Mesenchymal stem cell (in vitro differentiated cells and primary cell): ENCODE measurements at regions not wholly inside any gene's neighbourhood (a gene's known extent, or its start where the extent isn't known, plus 50 kb on each side); places are given as distances from the start of the nearest gene placed in this dataset.
A peak's percentile ranks its signal among the peaks of the same experiment; 100 is the strongest.

Experiments
- DNase-seq: peaks from one replicate; pipeline ENCODE4 v3.0.0-alpha.2; 2013
- H2AFZ ChIP-seq: one replicate; pipeline ENCODE4 v1.6.1; 2013; ENCODE audit warnings: low read depth, mild to moderate bottlenecking, control low read depth, inconsistent platforms, low read length, moderate library complexity
- H2AK5ac ChIP-seq: 2 replicates; pipeline ENCODE4 v1.6.1; 2013; ENCODE audit warnings: low read length, moderate library complexity, mild to moderate bottlenecking, inconsistent platforms; ENCODE audit not compliant: severe bottlenecking
- H2BK120ac ChIP-seq: one replicate; pipeline ENCODE4 v1.6.1; 2013; ENCODE audit warnings: low read depth, mild to moderate bottlenecking, inconsistent platforms, low read length, moderate library complexity
- H2BK12ac ChIP-seq, 2 experiments: one replicate each; pipeline ENCODE4 v1.6.1; 2013; ENCODE audit warnings: inconsistent platforms in 2 of 2, low read length in 2 of 2, mild to moderate bottlenecking in 2 of 2, moderate library complexity in 2 of 2, control low read depth in 1 of 2
- H2BK15ac ChIP-seq: one replicate; pipeline ENCODE4 v1.6.1; 2013; ENCODE audit warnings: mild to moderate bottlenecking, low read depth, inconsistent platforms; ENCODE audit not compliant: poor library complexity, severe bottlenecking
- H2BK5ac ChIP-seq: 2 replicates; pipeline ENCODE4 v1.6.1; 2013; ENCODE audit warnings: low read depth, mild to moderate bottlenecking, low read length, control low read depth, inconsistent platforms; ENCODE audit not compliant: poor library complexity, severe bottlenecking
- H3K14ac ChIP-seq, 2 experiments: one replicate each; pipeline ENCODE4 v1.6.1; 2013; ENCODE audit warnings: inconsistent platforms in 2 of 2, low read length in 2 of 2, control low read depth in 1 of 2, mild to moderate bottlenecking in 1 of 2, moderate library complexity in 1 of 2
- H3K18ac ChIP-seq, 2 experiments: one replicate each; pipeline ENCODE4 v1.6.1; 2013; ENCODE audit warnings: inconsistent platforms in 2 of 2, low read length in 2 of 2, control low read depth in 1 of 2, low read depth in 1 of 2, mild to moderate bottlenecking in 1 of 2
- H3K23ac ChIP-seq, 2 experiments: one replicate each; pipeline ENCODE4 v1.6.1; 2013; ENCODE audit warnings: inconsistent platforms in 2 of 2, low read length in 2 of 2, mild to moderate bottlenecking in 2 of 2, moderate library complexity in 2 of 2, control low read depth in 1 of 2
- H3K27ac ChIP-seq: 2 replicates; pipeline ENCODE4 v1.5.1; 2013; ENCODE audit warnings: mild to moderate bottlenecking, moderate library complexity, low read length, control low read depth, inconsistent platforms; ENCODE audit not compliant: poor library complexity, severe bottlenecking
- H3K27me3 ChIP-seq, 2 experiments: 2 replicates each; pipeline versions ENCODE4 v1.6.1 to v1.7.0; 2013; ENCODE audit warnings: low read length in 2 of 2, mild to moderate bottlenecking in 2 of 2, moderate library complexity in 2 of 2, control low read depth in 1 of 2, inconsistent platforms in 1 of 2; ENCODE audit not compliant: control insufficient read depth in 1 of 2, insufficient read depth in 1 of 2
- H3K36me3 ChIP-seq, 2 experiments: 2 replicates each; pipeline versions ENCODE4 v1.6.1 to v1.7.0; 2013; ENCODE audit warnings: low read length in 2 of 2, control low read depth in 1 of 2, inconsistent platforms in 1 of 2, low read depth in 1 of 2, mild to moderate bottlenecking in 1 of 2; ENCODE audit not compliant: insufficient read depth in 2 of 2, control insufficient read depth in 1 of 2
- H3K4ac ChIP-seq, 2 experiments: one replicate each; pipeline ENCODE4 v1.6.1; 2013; ENCODE audit warnings: inconsistent platforms in 2 of 2, low read length in 2 of 2, mild to moderate bottlenecking in 2 of 2, moderate library complexity in 2 of 2, control low read depth in 1 of 2, low read depth in 1 of 2
- H3K4me1 ChIP-seq: 2 replicates; pipeline ENCODE4 v1.6.1; 2013; ENCODE audit warnings: low read depth, low read length, control low read depth; ENCODE audit not compliant: control insufficient read depth, insufficient read depth
- H3K4me2 ChIP-seq: 2 replicates; pipeline ENCODE4 v1.6.1; 2013; ENCODE audit warnings: low read length, mild to moderate bottlenecking, inconsistent platforms; ENCODE audit not compliant: poor library complexity, severe bottlenecking
- H3K4me3 ChIP-seq, 2 experiments: 2 replicates each; pipeline versions ENCODE4 v1.5.1 to v1.7.0; 2013; ENCODE audit warnings: low read length in 2 of 2, mild to moderate bottlenecking in 2 of 2, control low read depth in 1 of 2, low read depth in 1 of 2; ENCODE audit not compliant: insufficient read depth in 1 of 2
- H3K79me1 ChIP-seq: replicated peaks from 2 replicates; pipeline ENCODE4 v1.6.1; 2013; ENCODE audit warnings: mild to moderate bottlenecking, control low read depth, low read length, inconsistent platforms; ENCODE audit not compliant: poor library complexity, severe bottlenecking
- H3K9ac ChIP-seq: 2 replicates; pipeline ENCODE4 v1.7.0; 2013; ENCODE audit warnings: mild to moderate bottlenecking, low read length, moderate library complexity
- H3K9me3 ChIP-seq: 2 replicates; pipeline ENCODE4 v1.7.0; 2013; ENCODE audit warnings: mild to moderate bottlenecking, low read length; ENCODE audit not compliant: control insufficient read depth
- H4K8ac ChIP-seq: one replicate; pipeline ENCODE4 v1.6.1; 2013; ENCODE audit warnings: inconsistent platforms, mild to moderate bottlenecking, low read length, moderate library complexity
- H4K91ac ChIP-seq: one replicate; pipeline ENCODE4 v1.6.1; 2013; ENCODE audit warnings: mild to moderate bottlenecking, low read length, inconsistent platforms
- WGBS: methylation state at CpG from one replicate; pipeline ENCODE4 v1.1.7; 2013; ENCODE audit warnings: mixed read lengths; 5-methylcytosine and 5-hydroxymethylcytosine counted together

- no peak overlapping the region for H3K23ac ChIP-seq
- H2BK5ac ChIP-seq: no peak overlapping the region
- no peak overlapping the region for H3K4ac ChIP-seq
- H2AK5ac ChIP-seq: no peak overlapping the region
- no peak overlapping the region for H3K18ac ChIP-seq
- no peak overlapping the region for H3K4me3 ChIP-seq
- H4K91ac ChIP-seq: no peak overlapping the region
- H3K4me2 ChIP-seq: no peak overlapping the region
- 78% methylated on average over 2 of the region's 2 CpGs for WGBS
- no peaks in the 10 kb centered on the region for H3K36me3 ChIP-seq
- no peak overlapping the region for H2BK15ac ChIP-seq
- H2BK12ac ChIP-seq: no peak overlapping the region
- H3K27ac ChIP-seq: no peak overlapping the region
- no peaks in the 10 kb centered on the region for H3K9me3 ChIP-seq
- no peaks in the 10 kb centered on the region for H3K4me1 ChIP-seq
- no peak overlapping the region for H3K9ac ChIP-seq
- H3K79me1 ChIP-seq: no peaks in the 10 kb centered on the region
- no peak overlapping the region for H4K8ac ChIP-seq
- no peaks in the 10 kb centered on the region for H3K27me3 ChIP-seq
- no peak overlapping the region for H2AFZ ChIP-seq
- H2BK120ac ChIP-seq: no peak overlapping the region
- peak; percentile 2 for DNase-seq
- H3K14ac ChIP-seq: no peak overlapping the region
Measured at GRCh38 chr5:32908641-32909040, 197.5 kb downstream of the NPR3 start.

- WGBS: 78% methylated on average over 5 of the region's 5 CpGs
Measured at GRCh38 chr5:32909207-32909606, 198.1 kb downstream of the NPR3 start.

GRCh38 chr5:32916648-32917047, 205.5 kb downstream of the NPR3 start:
- H2AFZ ChIP-seq: no peak overlapping the region
- no peak overlapping the region for H4K91ac ChIP-seq
- no peak overlapping the region for H3K4me3 ChIP-seq
- H2BK120ac ChIP-seq: no peak overlapping the region
- H4K8ac ChIP-seq: no peak overlapping the region
- no peak overlapping the region for H3K23ac ChIP-seq
- no peak overlapping the region for H3K4ac ChIP-seq
- H3K27me3 ChIP-seq: no peaks in the 10 kb centered on the region
- peak; percentile 9 for DNase-seq
- peaks cover 4% of the 10 kb centered on the region for H3K9me3 ChIP-seq
- no peaks in the 10 kb centered on the region for H3K4me1 ChIP-seq
- H3K4me2 ChIP-seq: no peak overlapping the region
- H3K14ac ChIP-seq: no peak overlapping the region
- H2BK12ac ChIP-seq: no peak overlapping the region
- H2AK5ac ChIP-seq: no peak overlapping the region
- H2BK15ac ChIP-seq: no peak overlapping the region
- WGBS: no CpG with 5 or more reads among the region's 1 CpG
- H3K9ac ChIP-seq: no peak overlapping the region
- no peaks in the 10 kb centered on the region for H3K79me1 ChIP-seq
- no peak overlapping the region for H3K18ac ChIP-seq
- H3K36me3 ChIP-seq: no peaks in the 10 kb centered on the region
- no peak overlapping the region for H2BK5ac ChIP-seq
- H3K27ac ChIP-seq: no peak overlapping the region

More at GRCh38 chr5:32909207-32909606, 198.1 kb downstream of the NPR3 start:
- Histone ChIP-seq H4K8ac (no peak overlapping the region), H2AFZ (no peak overlapping the region), H3K4me2 (no peak overlapping the region), H2BK5ac (no peak overlapping the region), H3K27me3 (no peaks in the 10 kb centered on the region), H3K4ac (no peak overlapping the region), H2BK15ac (no peak overlapping the region), H3K18ac (no peak overlapping the region), H3K23ac (no peak overlapping the region), H3K9ac (no peak overlapping the region), H3K36me3 (no peaks in the 10 kb centered on the region), H3K14ac (no peak overlapping the region), H2BK12ac (no peak overlapping the region), H2AK5ac (peak overlapping the region; percentile 45), H3K9me3 (no peaks in the 10 kb centered on the region), H3K4me1 (no peaks in the 10 kb centered on the region), H2BK120ac (no peak overlapping the region), H3K4me3 (no peak overlapping the region), H4K91ac (no peak overlapping the region), H3K79me1 (no peaks in the 10 kb centered on the region), H3K27ac (no peak overlapping the region)
- DNase-seq: peak; percentile 26

GRCh38 chr5:32928761-32929160, 217.6 kb downstream of the NPR3 start:
- Histone ChIP-seq H3K9me3 (no peaks in the 10 kb centered on the region), H3K9ac (no peak overlapping the region), H3K4me1 (no peaks in the 10 kb centered on the region), H2BK5ac (no peak overlapping the region), H4K91ac (no peak overlapping the region), H3K27ac (no peak overlapping the region), H2BK15ac (no peak overlapping the region), H3K14ac (no peak overlapping the region), H3K27me3 (no peaks in the 10 kb centered on the region), H3K23ac (no peak overlapping the region), H4K8ac (no peak overlapping the region), H2BK12ac (no peak overlapping the region), H3K18ac (no peak overlapping the region), H3K79me1 (no peaks in the 10 kb centered on the region), H3K36me3 (no peaks in the 10 kb centered on the region), H3K4me3 (no peak overlapping the region), H2AFZ (no peak overlapping the region), H2AK5ac (no peak overlapping the region), H2BK120ac (no peak overlapping the region), H3K4ac (no peak overlapping the region), H3K4me2 (no peak overlapping the region)
- 66% methylated on average over 2 of the region's 2 CpGs for WGBS
- no peak for DNase-seq
